HG03196 (cell line): ENCODE measurements at regions not wholly inside any gene's neighbourhood (a gene's known extent, or its start where the extent isn't known, plus 50 kb on each side); places are given as distances from the start of the nearest gene placed in this dataset.
A peak's percentile ranks its signal among the peaks of the same experiment; 100 is the strongest.

Source experiments
- ATAC-seq: cut with Tn5 transposase; IDR thresholded peaks from one replicate; pipeline ENCODE4 v1.9.1; 2021; ENCODE audit not compliant: unreplicated experiment

DNA sequence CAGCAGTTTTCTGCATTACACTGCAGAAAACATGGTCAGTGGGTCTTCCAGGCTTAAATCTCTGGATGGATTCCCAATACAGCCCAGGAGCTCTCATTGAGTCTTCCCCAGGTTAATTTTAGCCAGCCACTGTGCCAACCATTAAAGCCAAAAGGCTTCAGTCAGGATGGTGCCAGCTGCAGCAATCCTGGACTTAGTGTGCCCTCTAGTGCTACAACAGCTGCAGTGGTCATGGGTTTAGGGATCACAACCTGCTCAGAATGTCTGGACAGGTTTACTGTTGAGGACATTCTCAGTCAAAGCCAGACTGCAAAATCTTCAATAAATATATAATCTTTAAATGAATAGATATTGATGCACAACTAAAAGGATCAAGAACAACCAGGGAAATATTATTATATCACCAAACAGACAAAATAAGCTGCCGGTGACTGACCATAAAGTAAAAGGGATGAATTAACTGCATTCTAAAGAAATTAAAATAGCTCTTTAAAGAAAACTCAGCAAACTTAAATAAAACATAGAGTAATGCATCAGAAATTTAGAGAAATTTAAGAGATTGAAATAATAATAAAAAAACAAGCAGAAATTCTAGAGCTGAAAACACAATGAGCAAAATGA lies 639.9 kb downstream of the SPOCK3 start:
- ATAC-seq = peak; percentile 78

DNA sequence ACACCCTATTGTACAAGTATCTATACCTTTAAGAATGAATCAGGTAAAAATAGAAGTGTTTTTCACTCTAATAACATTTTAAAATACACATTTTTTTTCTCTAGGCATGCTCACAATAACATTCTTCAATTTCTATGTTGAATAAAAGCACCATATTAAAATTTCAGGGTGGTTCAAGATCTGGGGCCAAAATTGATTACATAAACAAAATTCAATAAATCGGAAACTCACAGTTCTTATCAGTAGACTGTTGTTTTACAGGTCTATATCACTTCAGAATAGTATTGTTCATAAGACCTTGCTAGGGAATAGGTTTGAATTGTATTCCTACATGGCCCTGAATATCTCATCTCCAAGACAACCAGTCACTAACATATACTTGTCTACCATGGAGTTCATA lies 634.0 kb downstream of the SPOCK3 start:
- no peak for ATAC-seq

DNA sequence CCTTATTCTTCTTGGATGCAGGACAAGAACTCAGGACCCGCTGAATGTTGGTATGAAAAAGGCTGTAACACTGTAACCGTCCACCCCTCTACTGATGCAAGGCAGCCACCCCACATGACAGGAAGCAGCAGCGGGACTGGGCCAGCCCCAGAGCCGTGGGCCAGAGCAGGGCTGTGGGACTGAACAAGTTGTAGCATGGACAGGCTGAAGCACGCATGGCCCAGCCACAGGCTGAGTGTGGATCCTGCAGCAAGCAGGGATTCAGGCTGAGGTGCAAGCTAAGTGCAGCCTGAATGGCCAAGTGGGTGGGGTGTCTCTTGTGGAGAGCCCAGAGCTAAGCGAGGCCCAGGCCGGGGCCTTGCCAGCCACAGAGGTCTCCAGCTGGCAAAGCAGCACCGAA lies 632.2 kb downstream of the SPOCK3 start:
- no peak for ATAC-seq

DNA sequence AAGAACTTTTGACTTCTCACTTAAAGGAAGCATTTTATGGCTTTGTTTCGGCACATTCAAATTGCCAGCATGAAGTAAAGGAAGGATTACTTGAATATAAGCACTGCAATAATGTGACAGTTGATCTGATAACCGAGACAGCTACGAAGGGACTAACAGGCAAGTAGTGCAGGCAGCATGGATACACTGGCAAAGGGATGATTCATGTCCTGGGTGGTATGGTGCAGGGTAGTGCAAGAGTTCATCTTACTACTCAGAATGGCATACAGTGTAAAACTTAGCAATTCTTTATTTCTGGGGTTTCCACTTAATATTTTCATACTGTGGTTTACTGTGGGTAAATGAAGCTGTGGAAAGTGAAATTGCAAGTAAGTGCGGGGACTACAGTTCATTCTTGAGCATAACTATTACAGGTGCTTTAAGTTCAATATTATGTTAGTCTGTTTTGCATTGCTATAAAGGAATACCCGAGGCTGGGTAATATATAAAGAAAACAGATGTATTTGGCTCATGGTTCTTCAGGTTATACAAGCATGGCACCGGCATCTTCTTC lies 611.8 kb downstream of the SPOCK3 start:
- ATAC-seq = no peak

DNA sequence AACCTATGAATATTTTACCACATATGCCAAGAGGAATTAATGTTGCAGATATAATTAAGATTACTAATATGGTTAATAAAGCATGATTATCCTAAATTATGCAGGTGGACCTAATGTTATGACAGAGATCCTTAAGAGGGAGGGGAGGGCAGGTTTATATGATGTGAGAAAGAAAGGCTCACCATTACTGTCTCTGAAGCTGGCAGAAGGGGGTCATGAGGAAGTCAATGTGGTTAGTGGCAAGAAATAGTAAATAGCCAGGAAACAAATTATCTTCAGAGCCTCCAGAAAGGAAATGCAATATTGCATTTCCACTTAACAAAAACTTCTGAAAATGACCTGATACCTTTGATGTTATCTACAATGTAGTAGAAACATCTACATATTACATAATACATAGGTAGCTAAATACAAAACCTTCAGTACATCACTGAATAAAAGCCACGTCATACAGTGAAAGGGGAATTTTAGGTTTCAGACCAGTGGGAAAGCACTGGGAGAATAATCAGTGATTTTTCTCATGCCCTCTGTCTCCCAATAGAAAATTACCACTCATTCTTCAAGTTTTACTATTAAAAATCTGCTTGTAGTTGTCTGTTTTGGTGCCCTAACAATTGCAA lies 609.2 kb downstream of the SPOCK3 start:
- ATAC-seq = peak; percentile 56

DNA sequence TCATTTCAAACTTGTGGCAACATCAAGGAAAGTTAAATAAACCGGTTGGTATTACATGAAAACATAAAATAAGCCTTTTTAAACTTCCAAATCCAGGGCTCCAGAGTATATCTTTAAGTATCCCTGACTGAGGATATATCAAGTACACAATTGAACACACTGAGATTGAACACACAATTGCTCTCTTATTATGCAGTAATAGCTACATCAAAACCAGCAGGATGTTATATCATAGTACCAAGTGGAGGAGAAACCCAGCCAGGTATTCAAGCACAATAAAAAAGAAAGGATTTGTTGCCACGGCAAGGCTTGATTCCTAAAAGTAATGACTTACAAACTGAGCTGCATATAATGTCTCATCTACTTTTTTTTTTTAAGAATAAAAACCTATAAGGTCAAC lies 605.8 kb downstream of the SPOCK3 start:
- no peak for ATAC-seq

DNA sequence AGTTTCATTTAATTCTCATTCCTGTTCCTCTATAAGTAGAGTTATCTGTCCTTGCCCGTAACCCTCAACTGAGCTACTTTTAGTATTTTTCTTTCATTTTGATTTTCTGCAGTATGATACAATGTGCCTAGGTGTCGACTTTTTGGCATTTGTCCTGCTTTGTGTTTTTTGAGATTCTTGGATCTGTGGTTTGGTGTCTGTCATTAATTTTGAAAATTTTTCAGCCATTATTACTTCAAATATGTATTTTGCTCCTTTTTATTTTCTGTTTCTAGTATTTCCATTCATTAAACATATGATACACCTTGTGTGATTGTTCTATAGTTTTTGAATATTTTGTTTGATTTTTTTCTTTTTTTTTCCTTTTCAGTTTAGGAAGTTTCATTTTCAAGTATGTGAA lies 598.9 kb downstream of the SPOCK3 start:
- ATAC-seq = no peak

DNA sequence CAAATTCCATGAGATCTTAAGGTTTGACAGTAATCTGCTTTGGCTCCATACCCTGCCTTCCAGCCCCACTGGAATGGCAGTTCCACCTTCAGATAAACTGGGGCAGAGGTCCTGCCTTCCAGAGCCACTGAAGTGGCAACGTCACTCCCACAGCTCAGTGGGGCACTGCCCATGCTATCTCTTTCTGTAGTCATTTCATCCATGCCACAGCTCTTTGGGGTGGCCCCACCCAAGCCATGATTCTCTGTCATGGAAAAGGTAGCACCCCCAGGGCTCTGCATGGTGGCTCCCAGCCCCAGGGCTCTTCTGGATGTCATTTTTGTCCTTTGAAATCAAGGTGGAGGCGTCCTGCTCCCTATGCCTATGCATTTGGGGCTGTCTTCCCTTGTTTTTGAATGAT lies 596.5 kb downstream of the SPOCK3 start:
- ATAC-seq = no peak

DNA sequence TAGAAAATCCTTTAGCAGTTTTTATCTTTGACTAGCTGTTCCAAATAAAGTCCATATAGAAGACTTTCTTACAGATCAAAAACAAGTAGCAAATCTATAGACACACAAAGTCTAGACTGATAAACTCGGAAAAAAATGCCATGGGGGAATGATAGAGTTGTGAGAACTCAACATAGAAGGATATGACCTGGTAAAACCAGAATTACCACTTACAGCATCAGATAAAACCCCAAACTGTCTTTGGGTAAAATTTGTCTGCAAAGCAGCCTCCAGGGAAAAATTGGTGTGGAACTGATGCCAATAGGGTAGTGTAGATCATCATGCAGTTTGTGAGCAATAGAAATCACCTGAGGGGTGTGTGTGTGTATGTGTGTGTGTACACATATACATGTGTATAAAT lies 579.1 kb downstream of the SPOCK3 start:
- no peak for ATAC-seq

DNA sequence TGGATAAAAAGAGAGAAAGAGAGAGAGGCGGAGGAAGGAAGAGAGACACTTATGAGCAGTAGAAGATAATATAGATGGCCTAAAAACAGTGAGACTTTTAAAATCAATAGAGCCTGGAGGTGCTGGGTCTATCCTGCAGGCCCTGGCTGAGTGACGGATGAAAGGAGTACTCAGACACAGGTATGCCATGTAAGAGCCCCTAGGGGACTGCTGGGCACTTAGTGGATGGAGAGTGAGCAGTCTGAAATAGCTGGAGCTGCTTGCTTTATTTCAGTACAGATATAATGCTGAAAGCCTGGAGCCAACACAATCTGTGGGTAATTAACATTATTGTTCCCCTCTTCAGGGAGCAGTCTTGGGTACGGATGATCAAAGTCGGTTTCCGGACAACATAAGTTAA lies 578.6 kb downstream of the SPOCK3 start:
- ATAC-seq = no peak

DNA sequence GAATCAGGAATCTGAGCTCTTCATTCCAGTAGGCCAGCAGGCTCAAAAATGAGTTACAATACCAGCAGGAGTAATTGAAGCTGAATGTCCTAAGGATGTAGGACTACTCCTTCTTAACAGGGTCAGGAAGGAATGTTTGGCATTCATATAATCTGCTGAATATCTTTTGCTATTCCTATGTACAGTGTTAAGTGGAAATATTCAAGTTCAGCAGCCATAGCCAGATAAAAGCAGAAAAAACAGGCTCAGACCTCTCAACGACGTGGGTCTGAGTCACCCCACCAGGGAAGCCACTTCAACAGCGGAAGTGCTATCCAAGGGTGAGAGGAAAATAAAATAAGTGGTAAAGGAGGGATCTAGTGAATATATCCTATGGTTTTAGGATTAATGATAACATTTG lies 577.0 kb downstream of the SPOCK3 start:
- ATAC-seq = no peak

DNA sequence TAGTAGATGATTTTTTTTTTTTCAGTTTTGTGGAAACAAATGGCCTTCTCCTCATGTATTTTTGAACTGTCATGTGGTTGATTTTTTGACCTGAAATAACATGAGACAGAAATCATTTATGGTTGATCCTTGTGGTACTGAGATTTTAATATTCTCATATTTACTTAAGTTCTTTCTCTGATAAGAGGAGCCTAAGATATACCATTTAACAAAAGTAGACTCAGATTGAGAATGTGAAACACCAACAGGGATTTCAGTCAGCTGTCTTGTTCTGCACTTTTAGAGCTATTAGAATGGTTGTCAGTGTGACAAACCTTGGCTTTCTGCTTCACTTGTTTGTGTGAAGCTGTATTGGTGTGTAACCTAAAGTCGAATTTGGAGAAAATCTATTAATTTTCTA lies 575.7 kb downstream of the SPOCK3 start:
- ATAC-seq = peak; percentile 27

DNA sequence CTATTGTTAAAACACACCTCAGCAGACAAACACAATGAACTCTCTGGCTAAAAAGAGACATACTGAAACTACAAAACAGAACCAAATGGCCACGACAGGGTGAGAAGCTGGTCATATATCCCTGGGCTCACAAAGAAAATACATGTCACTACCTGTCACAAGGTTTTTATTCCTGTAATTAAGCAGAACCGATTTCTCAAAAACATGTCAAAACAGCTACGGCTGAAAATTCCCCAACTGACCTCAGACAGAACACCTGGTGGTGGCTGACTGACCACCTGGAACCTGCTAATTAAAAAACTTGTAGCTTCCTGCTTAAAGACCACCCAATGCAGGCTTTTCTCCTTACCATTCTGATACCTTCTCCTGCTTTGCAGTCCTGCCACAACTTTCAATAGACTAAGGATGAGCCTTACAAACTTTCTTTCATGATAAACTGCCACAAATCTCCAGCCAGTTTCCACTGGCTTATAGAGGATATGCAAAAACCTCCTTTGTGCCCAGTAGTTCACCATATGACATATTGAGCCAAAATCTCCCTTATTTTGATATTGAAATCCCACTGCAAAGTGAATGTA lies 571.9 kb downstream of the SPOCK3 start:
- peak; percentile 93 for ATAC-seq

DNA sequence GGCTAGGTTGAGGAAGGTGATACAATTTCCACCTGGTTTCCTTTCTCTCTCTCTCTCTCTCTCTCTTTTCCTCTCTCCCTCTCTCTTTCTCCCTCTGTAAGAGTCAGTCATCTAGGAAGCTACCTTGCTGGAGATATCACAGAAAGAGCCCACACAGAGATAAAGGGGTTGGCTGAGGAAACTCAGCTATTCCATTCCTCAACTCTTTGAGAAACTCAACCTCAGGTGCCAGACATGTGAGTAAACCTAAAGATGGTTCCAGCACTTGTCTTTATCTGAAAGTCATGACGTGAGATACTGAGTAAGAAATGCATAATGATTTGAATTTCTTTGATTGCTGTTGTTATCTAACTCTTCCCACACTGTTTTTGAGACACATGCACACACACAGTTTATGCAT lies 564.0 kb downstream of the SPOCK3 start:
- ATAC-seq = no peak

DNA sequence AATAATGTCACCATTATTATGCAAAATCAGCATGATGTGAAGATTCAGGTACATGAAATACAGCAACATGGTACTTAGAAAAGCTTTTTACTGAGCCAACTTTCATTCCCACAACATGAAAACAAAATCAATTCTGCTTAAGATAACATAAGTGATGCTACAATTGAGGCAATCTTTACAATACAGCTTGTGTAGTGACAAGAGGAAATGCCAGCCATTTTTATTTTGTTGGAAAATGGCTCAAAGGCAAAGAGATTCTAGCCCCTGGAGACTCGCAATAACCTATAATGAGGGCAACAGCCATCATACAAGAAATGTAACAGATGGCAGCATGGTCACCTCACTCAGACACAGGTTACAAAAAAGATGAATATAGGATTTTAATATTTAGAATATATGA lies 560.4 kb downstream of the SPOCK3 start:
- ATAC-seq = no peak

DNA sequence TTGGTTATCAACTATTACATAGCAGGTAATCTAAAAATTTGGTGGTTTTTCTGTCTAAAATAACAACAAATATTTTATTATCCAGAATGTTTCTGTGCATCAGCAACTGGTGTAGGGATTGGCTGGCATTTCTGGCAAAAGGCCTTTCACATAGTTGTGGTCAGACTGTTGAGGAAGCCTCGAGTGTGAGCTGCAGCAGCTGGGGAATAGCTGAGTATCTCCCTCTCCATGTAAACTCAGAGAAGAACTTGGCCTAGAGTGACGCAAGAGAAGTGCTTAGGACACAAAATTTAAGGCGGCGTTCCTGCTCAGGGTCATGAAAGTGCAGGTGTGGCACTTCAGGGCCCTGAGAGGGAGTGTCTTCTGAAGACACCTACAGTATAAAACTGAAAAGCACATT lies 558.9 kb downstream of the SPOCK3 start:
- no peak for ATAC-seq

DNA sequence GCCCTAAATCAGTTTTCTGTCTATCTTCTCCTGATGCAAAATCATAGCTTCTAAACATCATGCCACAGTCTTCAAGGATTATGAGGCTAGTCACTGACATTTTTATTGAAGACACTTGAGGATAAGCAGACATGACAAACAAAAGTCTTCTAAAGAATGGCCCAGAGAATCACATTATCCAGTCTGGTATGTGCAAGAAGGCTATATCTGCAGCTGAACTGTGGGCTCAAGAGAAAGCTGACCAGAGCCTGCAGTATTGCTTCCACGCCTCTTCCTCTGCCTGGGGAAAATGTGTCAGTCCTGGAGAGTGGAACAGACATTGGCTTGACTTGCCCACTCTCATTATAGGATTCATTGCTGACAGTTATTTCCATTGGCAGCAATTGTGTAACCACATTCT lies 553.5 kb downstream of the SPOCK3 start:
- no peak for ATAC-seq

DNA sequence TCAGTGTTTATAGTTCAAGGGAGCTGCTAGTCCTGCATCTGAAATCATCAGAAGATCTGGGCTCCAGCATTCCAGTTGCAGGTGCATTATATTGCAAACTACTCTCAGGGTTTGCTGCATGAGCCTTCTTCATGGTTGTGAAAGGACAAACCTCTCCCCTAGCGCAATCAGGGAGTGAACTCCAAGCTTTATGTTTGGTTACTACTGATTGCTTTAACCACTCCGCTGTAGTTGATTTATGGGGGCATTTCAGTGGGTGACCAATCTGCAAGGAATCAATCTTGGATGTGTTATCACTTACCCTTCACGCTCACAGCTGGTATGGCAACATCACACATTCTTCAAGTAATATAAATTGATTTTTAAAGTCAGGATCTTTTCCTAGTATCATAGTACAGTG lies 552.1 kb downstream of the SPOCK3 start:
- no peak for ATAC-seq
